GM23338 (cell line): ENCODE measurements at regions not wholly inside any gene's neighbourhood (a gene's known extent, or its start where the extent isn't known, plus 50 kb on each side); places are given as distances from the start of the nearest gene placed in this dataset.

Source experiments
- ATAC-seq: fragments of 200-7000 bp; cut with Tn5 transposase; 3 replicates; pipeline ENCODE4 v1.9.1; 2020
- DNase-seq: peaks from one replicate; pipeline ENCODE4 v3.0.0-alpha.2; 2015; ENCODE audit warnings: low spot score
- H2AFZ ChIP-seq: fragments of 200-600 bp; sonication (generic); 2 replicates; pipeline ENCODE4 v1.8.0; 2016; ENCODE audit warnings: antibody characterized with exemption, mild to moderate bottlenecking, moderate library complexity
- H3F3A ChIP-seq: fragments of 200-600 bp; sonication (generic); replicated peaks from 2 replicates; pipeline ENCODE4 v1.8.0; 2017; ENCODE audit warnings: antibody characterized with exemption, mixed run types, low read depth
- H3K27ac ChIP-seq: fragments of 200-600 bp; sonication (generic); 2 replicates; pipeline ENCODE4 v1.6.1; 2016; ENCODE audit warnings: low read depth
- H3K27me3 ChIP-seq: fragments of 200-600 bp; sonication (generic); 2 replicates; pipeline ENCODE4 v1.8.0; 2016; ENCODE audit warnings: mild to moderate bottlenecking, mixed run types, moderate library complexity; ENCODE audit not compliant: insufficient read depth
- H3K36me3 ChIP-seq: fragments of 200-600 bp; sonication (generic); 2 replicates; pipeline ENCODE4 v1.8.0; 2016; ENCODE audit warnings: mild to moderate bottlenecking; ENCODE audit not compliant: insufficient read depth
- H3K4me1 ChIP-seq: fragments of 200-600 bp; sonication (generic); 2 replicates; pipeline ENCODE4 v1.8.0; 2016; ENCODE audit warnings: mild to moderate bottlenecking, moderate library complexity; ENCODE audit not compliant: insufficient read depth
- H3K4me2 ChIP-seq: fragments of 200-600 bp; sonication (generic); 2 replicates; pipeline ENCODE4 v1.7.1; 2017; ENCODE audit warnings: mixed run types
- H3K4me3 ChIP-seq: fragments of 200-600 bp; sonication (generic); 2 replicates; pipeline ENCODE4 v1.6.1; 2016; ENCODE audit warnings: mixed run types
- H3K79me2 ChIP-seq: fragments of 200-600 bp; sonication (generic); replicated peaks from 2 replicates; pipeline ENCODE4 v1.8.0; 2017; ENCODE audit warnings: mild to moderate bottlenecking; ENCODE audit not compliant: insufficient read depth
- H3K9me2 ChIP-seq: fragments of 200-600 bp; sonication (generic); 2 replicates; pipeline ENCODE4 v1.8.0; 2017; ENCODE audit not compliant: insufficient read depth
- H4K20me1 ChIP-seq: fragments of 200-600 bp; sonication (generic); replicated peaks from 2 replicates; pipeline ENCODE4 v1.8.0; 2017; ENCODE audit warnings: mild to moderate bottlenecking; ENCODE audit not compliant: insufficient read depth
- H3K27ac Mint-ChIP-seq: 2 replicates; pipeline ENCODE4 v1.8.0; 2020; ENCODE audit warnings: inconsistent platforms, mild to moderate bottlenecking, moderate library complexity, mixed read lengths
- H3K27me3 Mint-ChIP-seq: 3 replicates; pipeline ENCODE4 v1.8.0; 2022; ENCODE audit warnings: low read depth, mild to moderate bottlenecking, moderate library complexity, mixed read lengths, inconsistent platforms; ENCODE audit not compliant: insufficient read depth, poor library complexity
- H3K36me3 Mint-ChIP-seq: 3 replicates; pipeline ENCODE4 v1.8.0; 2021; ENCODE audit warnings: low read depth, mild to moderate bottlenecking, inconsistent platforms, moderate library complexity, mixed read lengths
- H3K4me1 Mint-ChIP-seq: 3 replicates; pipeline ENCODE4 v1.8.0; 2020; ENCODE audit warnings: mild to moderate bottlenecking, inconsistent platforms, mixed read lengths
- H3K4me3 Mint-ChIP-seq: 3 replicates; pipeline ENCODE4 v1.8.0; 2021; ENCODE audit warnings: moderate library complexity, mild to moderate bottlenecking, inconsistent platforms, mixed read lengths
- H3K9me3 Mint-ChIP-seq: 3 replicates; pipeline ENCODE4 v1.8.0; 2020; ENCODE audit warnings: moderate library complexity, mild to moderate bottlenecking, inconsistent platforms, mixed read lengths
- CREB1 ChIP-seq: fragments of 250-450 bp; sonication (Bioruptor Pico); IDR thresholded peaks from 2 replicates; pipeline ENCODE4 v1.5.0; 2020; ENCODE audit warnings: low read depth, mild to moderate bottlenecking, moderate library complexity
- EZH2 ChIP-seq: fragments of 200-600 bp; sonication (generic); IDR thresholded peaks from one replicate; pipeline ENCODE4 v1.8.0; 2017; ENCODE audit warnings: antibody characterized with exemption, mild to moderate bottlenecking, low read depth; ENCODE audit not compliant: unreplicated experiment
- EZH2phosphoT487 ChIP-seq: fragments of 200-600 bp; sonication (generic); IDR thresholded peaks from one replicate; pipeline ENCODE4 v1.8.1; 2018; ENCODE audit warnings: antibody characterized with exemption; ENCODE audit not compliant: unreplicated experiment
- POLR2AphosphoS5 ChIP-seq: IDR thresholded peaks from 2 replicates; pipeline ENCODE4 v1.6.1; 2016; ENCODE audit warnings: antibody characterized with exemption, low read depth
- ZNF114 ChIP-seq: fragments of 250-450 bp; sonication (Bioruptor Pico); IDR thresholded peaks from 2 replicates; pipeline ENCODE4 v1.5.0; 2020; ENCODE audit warnings: mild to moderate bottlenecking, moderate library complexity
- TF ChIP-seq, protein P1 (sequence below): fragments of 250-450 bp; sonication (Bioruptor Pico); IDR thresholded peaks from 2 replicates; pipeline ENCODE4 v1.5.0; 2020; ENCODE audit warnings: mild to moderate bottlenecking, moderate library complexity
- TF ChIP-seq, protein P2 (sequence below), 2 experiments: fragments of 200-600 bp in 1 of 2; sonication (generic) in 1 of 2; conservative IDR thresholded peaks; 2 replicates each; pipeline versions ENCODE4 v1.5.1 to v1.6.1; 2016 to 2017; ENCODE audit warnings: antibody characterized with exemption in 2 of 2, low read depth in 2 of 2, mild to moderate bottlenecking in 2 of 2, moderate library complexity in 1 of 2
- TF ChIP-seq, protein P3 (sequence below): IDR thresholded peaks from 2 replicates; pipeline ENCODE4 v1.6.1; 2016; ENCODE audit warnings: antibody characterized with exemption

DNA sequence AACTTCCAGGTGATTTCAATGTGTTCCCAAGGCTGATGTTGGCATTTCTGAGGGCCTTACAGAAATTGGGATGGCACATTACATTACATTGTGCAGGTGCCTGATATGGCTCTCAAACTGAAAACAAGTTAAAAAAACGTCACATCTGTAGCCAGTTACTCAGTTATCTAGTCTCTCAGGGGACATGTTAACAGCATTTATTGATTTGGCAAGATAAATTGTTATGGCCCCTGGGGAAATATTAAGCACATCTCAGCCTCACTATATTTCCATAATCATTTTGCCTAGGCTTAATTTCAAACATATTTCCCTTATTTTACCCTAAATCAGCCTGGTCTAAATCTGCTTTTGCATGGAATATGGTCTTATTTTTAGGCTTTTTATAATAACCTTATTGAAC lies 290.0 kb downstream of the IL15 start (continued):
- TF ChIP-seq, protein P1, sequence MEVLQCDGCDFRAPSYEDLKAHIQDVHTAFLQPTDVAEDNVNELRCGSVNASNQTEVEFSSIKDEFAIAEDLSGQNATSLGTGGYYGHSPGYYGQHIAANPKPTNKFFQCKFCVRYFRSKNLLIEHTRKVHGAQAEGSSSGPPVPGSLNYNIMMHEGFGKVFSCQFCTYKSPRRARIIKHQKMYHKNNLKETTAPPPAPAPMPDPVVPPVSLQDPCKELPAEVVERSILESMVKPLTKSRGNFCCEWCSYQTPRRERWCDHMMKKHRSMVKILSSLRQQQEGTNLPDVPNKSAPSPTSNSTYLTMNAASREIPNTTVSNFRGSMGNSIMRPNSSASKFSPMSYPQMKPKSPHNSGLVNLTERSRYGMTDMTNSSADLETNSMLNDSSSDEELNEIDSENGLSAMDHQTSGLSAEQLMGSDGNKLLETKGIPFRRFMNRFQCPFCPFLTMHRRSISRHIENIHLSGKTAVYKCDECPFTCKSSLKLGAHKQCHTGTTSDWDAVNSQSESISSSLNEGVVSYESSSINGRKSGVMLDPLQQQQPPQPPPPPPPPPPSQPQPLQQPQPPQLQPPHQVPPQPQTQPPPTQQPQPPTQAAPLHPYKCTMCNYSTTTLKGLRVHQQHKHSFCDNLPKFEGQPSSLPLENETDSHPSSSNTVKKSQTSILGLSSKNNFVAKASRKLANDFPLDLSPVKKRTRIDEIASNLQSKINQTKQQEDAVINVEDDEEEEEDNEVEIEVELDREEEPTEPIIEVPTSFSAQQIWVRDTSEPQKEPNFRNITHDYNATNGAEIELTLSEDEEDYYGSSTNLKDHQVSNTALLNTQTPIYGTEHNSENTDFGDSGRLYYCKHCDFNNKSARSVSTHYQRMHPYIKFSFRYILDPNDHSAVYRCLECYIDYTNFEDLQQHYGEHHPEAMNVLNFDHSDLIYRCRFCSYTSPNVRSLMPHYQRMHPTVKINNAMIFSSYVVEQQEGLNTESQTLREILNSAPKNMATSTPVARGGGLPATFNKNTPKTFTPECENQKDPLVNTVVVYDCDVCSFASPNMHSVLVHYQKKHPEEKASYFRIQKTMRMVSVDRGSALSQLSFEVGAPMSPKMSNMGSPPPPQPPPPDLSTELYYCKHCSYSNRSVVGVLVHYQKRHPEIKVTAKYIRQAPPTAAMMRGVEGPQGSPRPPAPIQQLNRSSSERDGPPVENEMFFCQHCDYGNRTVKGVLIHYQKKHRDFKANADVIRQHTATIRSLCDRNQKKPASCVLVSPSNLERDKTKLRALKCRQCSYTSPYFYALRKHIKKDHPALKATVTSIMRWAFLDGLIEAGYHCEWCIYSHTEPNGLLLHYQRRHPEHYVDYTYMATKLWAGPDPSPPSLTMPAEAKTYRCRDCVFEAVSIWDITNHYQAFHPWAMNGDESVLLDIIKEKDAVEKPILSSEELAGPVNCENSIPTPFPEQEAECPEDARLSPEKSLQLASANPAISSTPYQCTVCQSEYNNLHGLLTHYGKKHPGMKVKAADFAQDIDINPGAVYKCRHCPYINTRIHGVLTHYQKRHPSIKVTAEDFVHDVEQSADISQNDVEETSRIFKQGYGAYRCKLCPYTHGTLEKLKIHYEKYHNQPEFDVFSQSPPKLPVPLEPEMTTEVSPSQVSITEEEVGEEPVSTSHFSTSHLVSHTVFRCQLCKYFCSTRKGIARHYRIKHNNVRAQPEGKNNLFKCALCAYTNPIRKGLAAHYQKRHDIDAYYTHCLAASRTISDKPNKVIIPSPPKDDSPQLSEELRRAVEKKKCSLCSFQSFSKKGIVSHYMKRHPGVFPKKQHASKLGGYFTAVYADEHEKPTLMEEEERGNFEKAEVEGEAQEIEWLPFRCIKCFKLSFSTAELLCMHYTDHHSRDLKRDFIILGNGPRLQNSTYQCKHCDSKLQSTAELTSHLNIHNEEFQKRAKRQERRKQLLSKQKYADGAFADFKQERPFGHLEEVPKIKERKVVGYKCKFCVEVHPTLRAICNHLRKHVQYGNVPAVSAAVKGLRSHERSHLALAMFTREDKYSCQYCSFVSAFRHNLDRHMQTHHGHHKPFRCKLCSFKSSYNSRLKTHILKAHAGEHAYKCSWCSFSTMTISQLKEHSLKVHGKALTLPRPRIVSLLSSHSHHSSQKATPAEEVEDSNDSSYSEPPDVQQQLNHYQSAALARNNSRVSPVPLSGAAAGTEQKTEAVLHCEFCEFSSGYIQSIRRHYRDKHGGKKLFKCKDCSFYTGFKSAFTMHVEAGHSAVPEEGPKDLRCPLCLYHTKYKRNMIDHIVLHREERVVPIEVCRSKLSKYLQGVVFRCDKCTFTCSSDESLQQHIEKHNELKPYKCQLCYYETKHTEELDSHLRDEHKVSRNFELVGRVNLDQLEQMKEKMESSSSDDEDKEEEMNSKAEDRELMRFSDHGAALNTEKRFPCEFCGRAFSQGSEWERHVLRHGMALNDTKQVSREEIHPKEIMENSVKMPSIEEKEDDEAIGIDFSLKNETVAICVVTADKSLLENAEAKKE (CRISPR knock-in tag), result no peak
- TF ChIP-seq, protein P2, sequence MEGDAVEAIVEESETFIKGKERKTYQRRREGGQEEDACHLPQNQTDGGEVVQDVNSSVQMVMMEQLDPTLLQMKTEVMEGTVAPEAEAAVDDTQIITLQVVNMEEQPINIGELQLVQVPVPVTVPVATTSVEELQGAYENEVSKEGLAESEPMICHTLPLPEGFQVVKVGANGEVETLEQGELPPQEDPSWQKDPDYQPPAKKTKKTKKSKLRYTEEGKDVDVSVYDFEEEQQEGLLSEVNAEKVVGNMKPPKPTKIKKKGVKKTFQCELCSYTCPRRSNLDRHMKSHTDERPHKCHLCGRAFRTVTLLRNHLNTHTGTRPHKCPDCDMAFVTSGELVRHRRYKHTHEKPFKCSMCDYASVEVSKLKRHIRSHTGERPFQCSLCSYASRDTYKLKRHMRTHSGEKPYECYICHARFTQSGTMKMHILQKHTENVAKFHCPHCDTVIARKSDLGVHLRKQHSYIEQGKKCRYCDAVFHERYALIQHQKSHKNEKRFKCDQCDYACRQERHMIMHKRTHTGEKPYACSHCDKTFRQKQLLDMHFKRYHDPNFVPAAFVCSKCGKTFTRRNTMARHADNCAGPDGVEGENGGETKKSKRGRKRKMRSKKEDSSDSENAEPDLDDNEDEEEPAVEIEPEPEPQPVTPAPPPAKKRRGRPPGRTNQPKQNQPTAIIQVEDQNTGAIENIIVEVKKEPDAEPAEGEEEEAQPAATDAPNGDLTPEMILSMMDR (conservative IDR thresholded peaks at IDR 0.05; ENCODE audit: low read depth in 2 of 2), result no peak
- TF ChIP-seq EZH2, result no peak

DNA sequence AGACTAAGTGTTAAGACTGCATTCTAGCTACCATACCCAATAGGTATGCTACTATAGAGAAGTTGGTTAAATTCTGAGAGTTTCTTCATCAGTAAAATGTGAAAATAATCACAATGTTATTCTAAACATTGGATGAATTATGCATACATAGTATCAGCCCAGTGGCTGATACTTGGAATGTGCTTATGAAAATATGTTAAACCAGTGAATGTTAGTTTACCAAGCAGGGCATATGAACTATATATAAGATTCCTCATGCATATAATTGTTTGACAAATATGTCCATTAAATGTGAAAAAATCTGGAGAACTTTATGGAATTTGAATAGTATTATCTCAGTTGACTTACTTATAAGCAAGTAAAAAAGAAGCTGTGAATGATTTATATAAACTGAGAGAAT lies 296.1 kb downstream of the IL15 start:
- Histone ChIP-seq H3K4me3 (no peak overlapping the region), H3K36me3 (peaks cover 3% of the 10 kb centered on the region; the same call in 1 of the 2 replicates), H3K27me3 (no peaks in the 10 kb centered on the region), H3K79me2 (no peaks in the 10 kb centered on the region), H3K4me1 (no peaks in the 10 kb centered on the region), H3K4me2 (no peak overlapping the region), H3K27ac (no peak overlapping the region), H3F3A (no peaks in the 10 kb centered on the region), H2AFZ (no peak overlapping the region), H4K20me1 (no peaks in the 10 kb centered on the region), H3K9me2 (peaks cover 11% of the 10 kb centered on the region; the same call in 1 of the 2 replicates)
- Mint-ChIP-seq H3K27ac (no peak overlapping the region), H3K36me3 (peaks cover 8% of the 10 kb centered on the region; the same call in 1 of the 3 replicates), H3K27me3 (no peaks in the 10 kb centered on the region), H3K9me3 (peaks cover 13% of the 10 kb centered on the region), H3K4me1 (no peaks in the 10 kb centered on the region), H3K4me3 (no peak overlapping the region)
- DNase-seq (no peak), ATAC-seq (no peak)
- no peak for TF ChIP-seq CREB1
- TF ChIP-seq, protein P3, sequence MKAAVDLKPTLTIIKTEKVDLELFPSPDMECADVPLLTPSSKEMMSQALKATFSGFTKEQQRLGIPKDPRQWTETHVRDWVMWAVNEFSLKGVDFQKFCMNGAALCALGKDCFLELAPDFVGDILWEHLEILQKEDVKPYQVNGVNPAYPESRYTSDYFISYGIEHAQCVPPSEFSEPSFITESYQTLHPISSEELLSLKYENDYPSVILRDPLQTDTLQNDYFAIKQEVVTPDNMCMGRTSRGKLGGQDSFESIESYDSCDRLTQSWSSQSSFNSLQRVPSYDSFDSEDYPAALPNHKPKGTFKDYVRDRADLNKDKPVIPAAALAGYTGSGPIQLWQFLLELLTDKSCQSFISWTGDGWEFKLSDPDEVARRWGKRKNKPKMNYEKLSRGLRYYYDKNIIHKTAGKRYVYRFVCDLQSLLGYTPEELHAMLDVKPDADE, result no peak
- TF ChIP-seq EZH2phosphoT487, result no peak
- TF ChIP-seq, protein P2 (conservative IDR thresholded peaks at IDR 0.05; ENCODE audit: low read depth in 2 of 2), result no peak
- TF ChIP-seq POLR2AphosphoS5, result no peak
- TF ChIP-seq ZNF114, result no peak
